ENCODE measurements at regions not wholly inside any gene's neighbourhood (a gene's known extent, or its start where the extent isn't known, plus 50 kb on each side); places are given as distances from the start of the nearest gene placed in this dataset.

DNA sequence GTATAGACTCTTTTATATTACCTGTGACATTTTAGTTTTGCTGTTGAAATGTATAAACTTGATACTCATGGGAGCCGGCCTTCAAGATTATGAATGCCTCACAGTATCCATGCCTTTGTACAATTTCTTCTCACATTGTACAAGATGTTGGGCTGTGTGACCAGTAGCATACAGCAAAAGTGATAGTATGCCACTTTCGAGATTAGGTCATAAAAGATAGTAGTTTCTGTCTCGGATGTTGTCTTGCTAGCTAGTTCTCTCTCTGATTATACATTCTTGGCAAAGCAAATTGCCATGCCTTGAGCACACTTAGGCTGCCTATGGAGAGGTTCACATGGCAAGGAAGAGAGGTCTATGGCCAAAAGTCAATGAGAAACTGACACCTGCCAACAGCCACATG is 1309.8 kb upstream of the CDH8 start (continued):
- TF ChIP-seq, protein P1, sequence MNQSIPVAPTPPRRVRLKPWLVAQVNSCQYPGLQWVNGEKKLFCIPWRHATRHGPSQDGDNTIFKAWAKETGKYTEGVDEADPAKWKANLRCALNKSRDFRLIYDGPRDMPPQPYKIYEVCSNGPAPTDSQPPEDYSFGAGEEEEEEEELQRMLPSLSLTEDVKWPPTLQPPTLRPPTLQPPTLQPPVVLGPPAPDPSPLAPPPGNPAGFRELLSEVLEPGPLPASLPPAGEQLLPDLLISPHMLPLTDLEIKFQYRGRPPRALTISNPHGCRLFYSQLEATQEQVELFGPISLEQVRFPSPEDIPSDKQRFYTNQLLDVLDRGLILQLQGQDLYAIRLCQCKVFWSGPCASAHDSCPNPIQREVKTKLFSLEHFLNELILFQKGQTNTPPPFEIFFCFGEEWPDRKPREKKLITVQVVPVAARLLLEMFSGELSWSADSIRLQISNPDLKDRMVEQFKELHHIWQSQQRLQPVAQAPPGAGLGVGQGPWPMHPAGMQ (IDR thresholded peaks at IDR 0.05; ENCODE audit: borderline replicate concordance) = no peak
- TF ChIP-seq, protein P2, sequence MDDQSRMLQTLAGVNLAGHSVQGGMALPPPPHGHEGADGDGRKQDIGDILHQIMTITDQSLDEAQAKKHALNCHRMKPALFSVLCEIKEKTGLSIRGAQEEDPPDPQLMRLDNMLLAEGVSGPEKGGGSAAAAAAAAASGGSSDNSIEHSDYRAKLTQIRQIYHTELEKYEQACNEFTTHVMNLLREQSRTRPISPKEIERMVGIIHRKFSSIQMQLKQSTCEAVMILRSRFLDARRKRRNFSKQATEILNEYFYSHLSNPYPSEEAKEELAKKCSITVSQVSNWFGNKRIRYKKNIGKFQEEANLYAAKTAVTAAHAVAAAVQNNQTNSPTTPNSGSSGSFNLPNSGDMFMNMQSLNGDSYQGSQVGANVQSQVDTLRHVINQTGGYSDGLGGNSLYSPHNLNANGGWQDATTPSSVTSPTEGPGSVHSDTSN (IDR thresholded peaks at IDR 0.05; ENCODE audit: insufficient replicate concordance, low read depth, low read length) = no peak
- TF ChIP-seq ZZZ3 (IDR thresholded peaks at IDR 0.05; ENCODE audit: control insufficient read depth, insufficient read length, low read depth) = no peak
- TF ChIP-seq, protein P3, sequence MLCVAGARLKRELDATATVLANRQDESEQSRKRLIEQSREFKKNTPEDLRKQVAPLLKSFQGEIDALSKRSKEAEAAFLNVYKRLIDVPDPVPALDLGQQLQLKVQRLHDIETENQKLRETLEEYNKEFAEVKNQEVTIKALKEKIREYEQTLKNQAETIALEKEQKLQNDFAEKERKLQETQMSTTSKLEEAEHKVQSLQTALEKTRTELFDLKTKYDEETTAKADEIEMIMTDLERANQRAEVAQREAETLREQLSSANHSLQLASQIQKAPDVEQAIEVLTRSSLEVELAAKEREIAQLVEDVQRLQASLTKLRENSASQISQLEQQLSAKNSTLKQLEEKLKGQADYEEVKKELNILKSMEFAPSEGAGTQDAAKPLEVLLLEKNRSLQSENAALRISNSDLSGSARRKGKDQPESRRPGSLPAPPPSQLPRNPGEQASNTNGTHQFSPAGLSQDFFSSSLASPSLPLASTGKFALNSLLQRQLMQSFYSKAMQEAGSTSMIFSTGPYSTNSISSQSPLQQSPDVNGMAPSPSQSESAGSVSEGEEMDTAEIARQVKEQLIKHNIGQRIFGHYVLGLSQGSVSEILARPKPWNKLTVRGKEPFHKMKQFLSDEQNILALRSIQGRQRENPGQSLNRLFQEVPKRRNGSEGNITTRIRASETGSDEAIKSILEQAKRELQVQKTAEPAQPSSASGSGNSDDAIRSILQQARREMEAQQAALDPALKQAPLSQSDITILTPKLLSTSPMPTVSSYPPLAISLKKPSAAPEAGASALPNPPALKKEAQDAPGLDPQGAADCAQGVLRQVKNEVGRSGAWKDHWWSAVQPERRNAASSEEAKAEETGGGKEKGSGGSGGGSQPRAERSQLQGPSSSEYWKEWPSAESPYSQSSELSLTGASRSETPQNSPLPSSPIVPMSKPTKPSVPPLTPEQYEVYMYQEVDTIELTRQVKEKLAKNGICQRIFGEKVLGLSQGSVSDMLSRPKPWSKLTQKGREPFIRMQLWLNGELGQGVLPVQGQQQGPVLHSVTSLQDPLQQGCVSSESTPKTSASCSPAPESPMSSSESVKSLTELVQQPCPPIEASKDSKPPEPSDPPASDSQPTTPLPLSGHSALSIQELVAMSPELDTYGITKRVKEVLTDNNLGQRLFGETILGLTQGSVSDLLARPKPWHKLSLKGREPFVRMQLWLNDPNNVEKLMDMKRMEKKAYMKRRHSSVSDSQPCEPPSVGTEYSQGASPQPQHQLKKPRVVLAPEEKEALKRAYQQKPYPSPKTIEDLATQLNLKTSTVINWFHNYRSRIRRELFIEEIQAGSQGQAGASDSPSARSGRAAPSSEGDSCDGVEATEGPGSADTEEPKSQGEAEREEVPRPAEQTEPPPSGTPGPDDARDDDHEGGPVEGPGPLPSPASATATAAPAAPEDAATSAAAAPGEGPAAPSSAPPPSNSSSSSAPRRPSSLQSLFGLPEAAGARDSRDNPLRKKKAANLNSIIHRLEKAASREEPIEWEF (IDR thresholded peaks at IDR 0.05; ENCODE audit: insufficient replicate concordance, low read depth, low read length) = no peak
- TF ChIP-seq JUND (IDR thresholded peaks at IDR 0.05; ENCODE audit: low read depth, low read length) = no peak
- no peak for TF ChIP-seq EP300 (IDR thresholded peaks at IDR 0.05; ENCODE audit: borderline replicate concordance in 1 of 2, control insufficient read depth in 1 of 2, low read depth in 2 of 2, low read length in 2 of 2)
